Natural killer cell (primary cell): ENCODE measurements at regions not wholly inside any gene's neighbourhood (a gene's known extent, or its start where the extent isn't known, plus 50 kb on each side); places are given as distances from the start of the nearest gene placed in this dataset.
"Not testable (repeated sequence)": the region's sequence is repeated elsewhere in the genome, so short reads cannot be mapped to it uniquely, and the experiment has no call there.

Experiments
- ATAC-seq, 3 donors: fragments of 150-1000 bp in 2 of 3; fragments of 200-7000 bp in 1 of 3; cut with Tn5 transposase; 1 replicate in 1 of 3; 2 replicates in 2 of 3; pipeline ENCODE4 v1.10.0; 2021; ENCODE audit warnings: mild to moderate bottlenecking in 2 of 3, moderate library complexity in 2 of 3
- DNase-seq, 2 donors: peaks; one replicate each; pipeline versions ENCODE4 v3.0.0 to v3.0.0-alpha.2; 2013 to 2021; ENCODE audit warnings: mixed read lengths in 1 of 2
- H3K27ac ChIP-seq: one replicate; pipeline ENCODE4 v1.5.1; 2013; ENCODE audit warnings: mild to moderate bottlenecking, low read length
- H3K27me3 ChIP-seq: one replicate; pipeline ENCODE4 v1.6.1; 2013; ENCODE audit warnings: low read length; ENCODE audit not compliant: control insufficient read depth, insufficient read depth
- H3K36me3 ChIP-seq: one replicate; pipeline ENCODE4 v1.6.1; 2013; ENCODE audit warnings: low read length; ENCODE audit not compliant: control insufficient read depth, insufficient read depth
- H3K4me1 ChIP-seq: one replicate; pipeline ENCODE4 v1.6.1; 2013; ENCODE audit warnings: low read length; ENCODE audit not compliant: control insufficient read depth, insufficient read depth
- H3K4me3 ChIP-seq: one replicate; pipeline ENCODE4 v1.5.1; 2013; ENCODE audit warnings: low read length
- H3K9me3 ChIP-seq: one replicate; pipeline ENCODE4 v1.6.1; 2013; ENCODE audit warnings: low read length; ENCODE audit not compliant: control insufficient read depth, insufficient read depth
- H3K27ac Mint-ChIP-seq, 2 donors: one replicate each; pipeline ENCODE4 v1.8.0; 2022; ENCODE audit warnings: mild to moderate bottlenecking in 2 of 2, mixed read lengths in 2 of 2, moderate library complexity in 1 of 2
- H3K27me3 Mint-ChIP-seq, 2 donors: one replicate each; pipeline ENCODE4 v1.8.0; 2022; ENCODE audit warnings: low read depth in 2 of 2, mixed read lengths in 2 of 2
- H3K36me3 Mint-ChIP-seq: one replicate; pipeline ENCODE4 v1.8.0; 2022; ENCODE audit warnings: mixed read lengths
- H3K4me1 Mint-ChIP-seq, 2 donors: one replicate each; pipeline ENCODE4 v1.8.0; 2022; ENCODE audit warnings: mixed read lengths in 2 of 2
- H3K4me3 Mint-ChIP-seq: one replicate; pipeline ENCODE4 v1.8.0; 2022; ENCODE audit warnings: mild to moderate bottlenecking, moderate library complexity, mixed read lengths
- H3K9me3 Mint-ChIP-seq, 2 donors: one replicate each; pipeline ENCODE4 v1.8.0; 2022; ENCODE audit warnings: mixed read lengths in 2 of 2
- CTCF ChIP-seq: fragments of 200-600 bp; IDR thresholded peaks from one replicate; pipeline ENCODE4 v1.8.0; 2022; ENCODE audit warnings: antibody characterized with exemption
- WGBS: methylation state at CpG from one replicate; pipeline ENCODE4 v1.1.7; 2013; ENCODE audit warnings: missing lambda C conversion rate; ENCODE audit not compliant: insufficient coverage; 5-methylcytosine and 5-hydroxymethylcytosine counted together
- intact Hi-C: fragments of 100-400 bp; cut with micrococcal nuclease; formaldehyde crosslinking; loops from one replicate; pipeline ENCODE4 v1.14.2; 2022

- Mint-ChIP-seq H3K27me3 (peaks cover 6 to 18% of the 10 kb centered on the region in 2 donors), H3K4me3 (no peak overlapping the region), H3K36me3 (no peaks in the 10 kb centered on the region), H3K9me3 (no peaks in the 10 kb centered on the region), H3K27ac (no peak overlapping the region), H3K4me1 (no peaks in the 10 kb centered on the region)
- Histone ChIP-seq H3K9me3 (no peaks in the 10 kb centered on the region), H3K36me3 (no peaks in the 10 kb centered on the region), H3K27ac (no peak overlapping the region), H3K27me3 (no peaks in the 10 kb centered on the region), H3K4me3 (no peak overlapping the region), H3K4me1 (no peaks in the 10 kb centered on the region)
- DNase-seq (no peak), ATAC-seq (no peak)
- WGBS, result 77% methylated on average over 4 of the region's 4 CpGs
- intact Hi-C loops, result no loop called here
- TF ChIP-seq CTCF, result no peak
These were observed 300.8 kb upstream of the MEX3C start for GRCh38 chr18:51498085-51498855.

DNA sequence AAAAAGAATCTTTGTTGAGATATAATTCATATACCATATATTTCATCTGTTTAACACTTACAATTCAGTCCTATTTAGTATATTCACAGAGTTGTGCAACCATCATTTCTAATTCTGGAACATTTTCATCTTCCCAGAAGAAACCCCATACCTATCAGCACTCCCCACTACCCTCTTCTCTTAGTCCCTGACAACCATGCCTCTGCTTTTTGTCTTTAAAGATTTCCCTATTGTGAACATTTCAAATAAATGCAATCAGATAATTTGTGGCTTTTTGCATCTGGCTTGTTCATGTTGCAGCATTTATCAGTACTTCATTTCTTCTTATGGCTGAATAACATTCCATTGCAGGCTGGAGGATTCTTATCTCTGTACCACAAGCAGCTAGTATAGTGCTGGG is 305.9 kb upstream of the MEX3C start:
- DNase-seq (no peak), ATAC-seq (no peak)
- H3K9me3 ChIP-seq, result no peaks in the 10 kb centered on the region
- H3K4me1 Mint-ChIP-seq, result no peaks in the 10 kb centered on the region
- H3K36me3 Mint-ChIP-seq, result no peaks in the 10 kb centered on the region
- H3K9me3 Mint-ChIP-seq, result no peaks in the 10 kb centered on the region
- H3K27me3 Mint-ChIP-seq, result no peaks in the 10 kb centered on the region
- H3K27ac Mint-ChIP-seq, result no peak overlapping the region
- intact Hi-C loops, result no loop called here
- no peaks in the 10 kb centered on the region for H3K4me1 ChIP-seq
- no peak overlapping the region for H3K4me3 ChIP-seq
- no peak for TF ChIP-seq CTCF
- H3K27ac ChIP-seq, result no peak overlapping the region
- H3K27me3 ChIP-seq, result no peaks in the 10 kb centered on the region
- H3K4me3 Mint-ChIP-seq, result no peak overlapping the region
- no peaks in the 10 kb centered on the region for H3K36me3 ChIP-seq

- intact Hi-C loops, result no loop called here
- H3K27ac Mint-ChIP-seq, result no peak overlapping the region
- peaks cover 0 to 6% of the 10 kb centered on the region in 2 donors for H3K9me3 Mint-ChIP-seq
- WGBS, result 76% methylated on average over 3 of the region's 3 CpGs
- H3K4me3 Mint-ChIP-seq, result no peak overlapping the region
- Histone ChIP-seq H3K27me3 (no peaks in the 10 kb centered on the region), H3K4me3 (no peak overlapping the region), H3K4me1 (no peaks in the 10 kb centered on the region), H3K36me3 (no peaks in the 10 kb centered on the region), H3K9me3 (no peaks in the 10 kb centered on the region), H3K27ac (no peak overlapping the region)
- no peak for DNase-seq
- no peak for TF ChIP-seq CTCF
- H3K27me3 Mint-ChIP-seq, result peaks cover 0 to 3% of the 10 kb centered on the region in 2 donors
- no peaks in the 10 kb centered on the region for H3K4me1 Mint-ChIP-seq
- ATAC-seq, result no peak
- no peaks in the 10 kb centered on the region for H3K36me3 Mint-ChIP-seq
These were observed 309.3 kb upstream of the MEX3C start for GRCh38 chr18:51506811-51507210.

DNA sequence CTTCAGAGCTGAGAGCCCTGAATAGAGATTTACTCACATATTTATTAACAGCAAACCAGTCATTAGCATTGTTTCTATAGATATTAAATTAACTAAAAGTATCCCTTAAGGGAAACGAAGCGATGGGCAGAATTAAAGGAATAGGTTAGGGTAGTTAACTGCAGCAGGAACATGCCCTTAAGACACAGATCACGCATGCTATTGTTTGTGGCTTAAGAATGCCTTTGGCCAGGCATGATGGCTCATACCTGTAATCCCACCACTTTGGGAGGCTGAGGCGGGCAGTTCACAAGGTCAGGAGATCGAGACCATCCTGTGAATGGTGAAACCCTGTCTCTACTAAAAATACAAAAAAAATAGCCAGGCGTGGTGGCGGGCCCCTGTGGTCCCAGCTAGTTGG is 310.9 kb upstream of the MEX3C start:
- H3K4me1 ChIP-seq, H3K36me3 ChIP-seq, H3K9me3 ChIP-seq, intact Hi-C loops, H3K27me3 Mint-ChIP-seq, H3K27ac Mint-ChIP-seq, H3K27ac ChIP-seq, DNase-seq, H3K27me3 ChIP-seq, H3K36me3 Mint-ChIP-seq, H3K4me3 Mint-ChIP-seq, H3K9me3 Mint-ChIP-seq, H3K4me1 Mint-ChIP-seq, H3K4me3 ChIP-seq, ATAC-seq: not testable (repeated sequence)
- 95% methylated on average over 7 of the region's 7 CpGs for WGBS
